IMR-90 (cell line): ENCODE measurements at regions not wholly inside any gene's neighbourhood (a gene's known extent, or its start where the extent isn't known, plus 50 kb on each side); places are given as distances from the start of the nearest gene placed in this dataset.
A peak's percentile ranks its signal among the peaks of the same experiment; 100 is the strongest.

Experiments
- ATAC-seq: fragments of 200-7000 bp; cut with Tn5 transposase; 2 replicates; pipeline ENCODE4 v1.9.1; 2020; ENCODE audit warnings: low read depth, mild to moderate bottlenecking, moderate library complexity
- BruUV-seq: library from RNA; stranded (reverse); fragments of 400-500 nt; replicated peaks from 2 replicates; lab custom pipeline; 2021; lab: Mats Ljungman, UMichigan
- CTCF ChIA-PET: fragments of 300-600 bp; formaldehyde crosslinking; extraction: SDS; loops from one replicate; lab custom pipeline; 2021; ENCODE audit warnings: antibody characterized with exemption; lab: Yijun Ruan, JAX
- POLR2A ChIA-PET: fragments of 300-600 bp; sonication (Branson Sonifier 250); formaldehyde crosslinking; loops from one replicate; lab custom pipeline; 2022; ENCODE audit warnings: antibody characterized with exemption; ENCODE audit not compliant: unreplicated experiment; lab: Charles Lee
- DNase-seq: peaks from one replicate; pipeline ENCODE4 v3.0.0; 2013
- H2AFZ ChIP-seq: replicated peaks from 2 replicates; pipeline ENCODE3; 2013; ENCODE audit warnings: low read length, mild to moderate bottlenecking; ENCODE audit not compliant: poor library complexity
- H2AK5ac ChIP-seq: 2 replicates; pipeline ENCODE4 v1.6.1; 2013; ENCODE audit warnings: low read depth, low read length, inconsistent platforms
- H2AK9ac ChIP-seq: replicated peaks from 2 replicates; pipeline ENCODE3; 2013; ENCODE audit warnings: mild to moderate bottlenecking, low read depth, low read length, moderate library complexity; ENCODE audit not compliant: poor library complexity
- H2BK120ac ChIP-seq: 2 replicates; pipeline ENCODE4 v1.6.1; 2013; ENCODE audit warnings: low read depth, low read length, inconsistent platforms
- H2BK15ac ChIP-seq: 3 replicates; pipeline ENCODE4 v1.6.1; 2013; ENCODE audit warnings: low read depth, low read length, inconsistent platforms
- H2BK20ac ChIP-seq: 2 replicates; pipeline ENCODE4 v1.6.1; 2013; ENCODE audit warnings: low read depth, mild to moderate bottlenecking, inconsistent platforms, low read length, moderate library complexity
- H2BK5ac ChIP-seq: 2 replicates; pipeline ENCODE4 v1.6.1; 2013; ENCODE audit warnings: mild to moderate bottlenecking, low read depth, low read length, inconsistent platforms; ENCODE audit not compliant: poor library complexity, severe bottlenecking
- H3K14ac ChIP-seq: replicated peaks from 2 replicates; pipeline ENCODE4 v1.6.1; 2013; ENCODE audit warnings: low read depth, low read length, inconsistent platforms
- H3K18ac ChIP-seq: 2 replicates; pipeline ENCODE4 v1.6.1; 2013; ENCODE audit warnings: low read depth, low read length, control low read depth
- H3K23ac ChIP-seq: 2 replicates; pipeline ENCODE4 v1.6.1; 2013; ENCODE audit warnings: low read depth, low read length, inconsistent platforms
- H3K27ac ChIP-seq: 2 replicates; pipeline ENCODE4 v1.5.1; 2013; ENCODE audit warnings: mild to moderate bottlenecking, control low read depth, low read length; ENCODE audit not compliant: insufficient read depth
- H3K27me3 ChIP-seq: 2 replicates; pipeline ENCODE4 v1.6.1; 2013; ENCODE audit warnings: low read length; ENCODE audit not compliant: control insufficient read depth, insufficient read depth
- H3K36me3 ChIP-seq: 2 replicates; pipeline ENCODE4 v1.6.1; 2013; ENCODE audit warnings: low read length, mixed read lengths; ENCODE audit not compliant: control insufficient read depth, insufficient read depth
- H3K4ac ChIP-seq: 2 replicates; pipeline ENCODE4 v1.6.1; 2013; ENCODE audit warnings: low read depth, low read length, inconsistent platforms
- H3K4me1 ChIP-seq: 2 replicates; pipeline ENCODE4 v1.6.1; 2013; ENCODE audit warnings: low read length, mixed read lengths; ENCODE audit not compliant: control insufficient read depth, insufficient read depth
- H3K4me2 ChIP-seq: 2 replicates; pipeline ENCODE4 v1.6.1; 2013; ENCODE audit warnings: low read depth, mild to moderate bottlenecking, control low read depth, low read length, moderate library complexity
- H3K4me3 ChIP-seq: 2 replicates; pipeline ENCODE4 v1.5.1; 2013; ENCODE audit warnings: low read depth, mild to moderate bottlenecking, control low read depth, low read length, moderate library complexity; ENCODE audit not compliant: insufficient read depth
- H3K56ac ChIP-seq: 2 replicates; pipeline ENCODE4 v1.6.1; 2013; ENCODE audit warnings: low read length, inconsistent platforms; ENCODE audit not compliant: insufficient read depth; ENCODE audit errors: extremely low read depth
- H3K79me1 ChIP-seq, 2 experiments: 2 replicates each; pipeline ENCODE4 v1.6.1; 2013; ENCODE audit warnings: low read length in 2 of 2, inconsistent platforms in 1 of 2, low read depth in 1 of 2
- H3K9ac ChIP-seq: 2 replicates; pipeline ENCODE4 v1.6.1; 2013; ENCODE audit warnings: low read depth, low read length, control low read depth
- H3K9me1 ChIP-seq: 2 replicates; pipeline ENCODE4 v1.6.1; 2013; ENCODE audit warnings: low read length, inconsistent platforms; ENCODE audit not compliant: insufficient read depth
- H3K9me3 ChIP-seq: 2 replicates; pipeline ENCODE4 v1.6.1; 2013; ENCODE audit warnings: low read length; ENCODE audit not compliant: control insufficient read depth, insufficient read depth
- H4K20me1 ChIP-seq: 2 replicates; pipeline ENCODE4 v1.6.1; 2013; ENCODE audit warnings: low read length, inconsistent platforms; ENCODE audit not compliant: insufficient read depth
- H4K5ac ChIP-seq: 2 replicates; pipeline ENCODE4 v1.6.1; 2013; ENCODE audit warnings: mild to moderate bottlenecking, low read depth, low read length, control low read depth
- H4K8ac ChIP-seq, 2 experiments: 2 replicates each; pipeline ENCODE4 v1.6.1; 2013; ENCODE audit warnings: low read depth in 2 of 2, low read length in 2 of 2, control low read depth in 1 of 2, inconsistent platforms in 1 of 2
- H4K91ac ChIP-seq: 2 replicates; pipeline ENCODE4 v1.6.1; 2013; ENCODE audit warnings: low read depth, low read length, inconsistent platforms; ENCODE audit not compliant: insufficient read depth
- MAFK ChIP-seq: IDR thresholded peaks from 2 replicates; pipeline ENCODE4 v1.6.1; 2012; ENCODE audit warnings: low read depth, low read length, improper control_type of control experiment
- POLR2A ChIP-seq: IDR thresholded peaks from 2 replicates; pipeline ENCODE4 v1.6.1; 2012; ENCODE audit warnings: mild to moderate bottlenecking, low read depth, low read length
- WGBS, 2 experiments: methylation state at CpG; one replicate each; pipeline versions ENCODE4 v1.1.5 to v1.1.7; 2013; ENCODE audit warnings: missing lambda C conversion rate in 2 of 2; ENCODE audit not compliant: insufficient read length in 1 of 2; ENCODE audit errors: extremely low coverage in 2 of 2; 5-methylcytosine and 5-hydroxymethylcytosine counted together
- dilution Hi-C: fragments of 300-500 bp; cut with HindIII; formaldehyde crosslinking; loops from one replicate; pipeline ENCODE4 v1.14.3; 2018; ENCODE audit warnings: low sequenced_read_pairs; ENCODE audit not compliant: unreplicated experiment
- in situ Hi-C: fragments of 300-500 bp; cut with MboI; formaldehyde crosslinking; loops from 3 replicates; pipeline ENCODE4 v1.14.3; 2019; ENCODE audit warnings: low sequenced_read_pairs, inconsistent platforms, mixed read lengths
- intact Hi-C: fragments of 100-400 bp; cut with micrococcal nuclease; formaldehyde crosslinking; loops from 2 replicates; pipeline ENCODE4 v1.10.0; 2022

DNA sequence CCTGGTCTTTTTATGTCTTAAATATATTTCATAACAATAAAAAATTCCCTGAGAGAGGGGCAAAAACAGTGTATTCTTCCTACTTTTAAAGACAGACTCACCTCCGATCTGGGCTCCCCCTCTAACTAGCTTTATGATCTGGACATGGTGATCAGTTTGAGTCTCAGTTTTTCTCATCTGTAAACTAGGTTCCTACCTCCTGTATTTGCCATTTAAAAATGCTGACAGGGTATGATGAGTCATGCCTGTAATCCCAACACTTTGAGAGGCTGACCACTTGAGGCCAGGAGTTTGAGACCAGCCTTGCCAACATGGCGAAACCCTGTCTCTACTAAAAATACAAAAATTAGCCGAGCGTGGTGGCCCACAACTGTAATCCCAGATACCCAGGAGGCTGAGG is 114.8 kb upstream of the LHX5 start:
- Histone ChIP-seq H3K9me3 (peaks cover 2% of the 10 kb centered on the region; the same call in 1 of the 2 replicates), H2AFZ (no peak overlapping the region), H4K20me1 (no peaks in the 10 kb centered on the region), H4K91ac (no peak overlapping the region), H3K14ac (no peak overlapping the region), H3K4ac (no peak overlapping the region), H3K23ac (no peak overlapping the region), H2BK5ac (no peak overlapping the region), H3K27ac (no peak overlapping the region), H3K18ac (no peak overlapping the region), H4K8ac (no peak overlapping the region), H3K27me3 (no peaks in the 10 kb centered on the region), H3K4me1 (no peaks in the 10 kb centered on the region), H2AK9ac (no peak overlapping the region), H4K5ac (no peak overlapping the region), H3K9me1 (no peaks in the 10 kb centered on the region), H3K4me2 (no peak overlapping the region), H2BK15ac (no peak overlapping the region), H2BK20ac (no peak overlapping the region), H3K79me1 (no peaks in the 10 kb centered on the region), H3K4me3 (no peak overlapping the region), H2BK120ac (no peak overlapping the region), H3K36me3 (no peaks in the 10 kb centered on the region), H3K9ac (no peak overlapping the region), H3K56ac (no peak overlapping the region), H2AK5ac (no peak overlapping the region)
- ChIA-PET POLR2A (no interaction called here), CTCF (no interaction called here)
- DNase-seq (no peak), ATAC-seq (no peak)
- dilution Hi-C loops (no loop called here), in situ Hi-C loops (no loop called here), intact Hi-C loops (no loop called here)
- TF ChIP-seq POLR2A (no peak), MAFK (peak; percentile 26; the same call in 1 of the 2 replicates)
- no TSS peak for BruUV-seq
- no CpG with 5 or more reads among the region's 4 CpGs for WGBS, 2 experiments
